ENCODE measurements at regions not wholly inside any gene's neighbourhood (a gene's known extent, or its start where the extent isn't known, plus 50 kb on each side); places are given as distances from the start of the nearest gene placed in this dataset.
"Not testable (repeated sequence)": the region's sequence is repeated elsewhere in the genome, so short reads cannot be mapped to it uniquely, and the experiment has no call there.

DNA sequence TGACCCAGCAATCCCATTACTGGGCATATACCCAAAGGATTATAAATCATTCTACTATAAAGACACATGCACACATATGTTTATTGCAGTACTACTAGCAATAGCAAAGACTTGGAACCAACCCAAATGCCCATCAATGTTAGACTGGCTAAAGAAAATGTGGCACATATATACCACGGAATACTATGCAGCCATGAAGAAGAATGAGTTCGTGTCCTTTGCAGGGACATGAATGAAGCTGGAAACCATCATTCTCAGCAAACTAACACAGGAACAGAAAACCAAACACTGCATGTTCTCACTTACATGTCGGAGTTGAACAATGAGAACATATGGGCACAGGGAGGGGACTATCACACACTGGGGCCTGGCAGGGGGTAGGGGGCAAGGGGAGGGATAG, 183.0 kb downstream of the HACE1 start:
- not testable (repeated sequence) for H3K4me3 ChIP-seq (ENCODE audit: low read length); H3K4me1 ChIP-seq (ENCODE audit: insufficient read depth, low read length); H3K27me3 ChIP-seq (ENCODE audit: insufficient read depth, low read length); H3K9me3 ChIP-seq (ENCODE audit: low read depth, low read length)

DNA sequence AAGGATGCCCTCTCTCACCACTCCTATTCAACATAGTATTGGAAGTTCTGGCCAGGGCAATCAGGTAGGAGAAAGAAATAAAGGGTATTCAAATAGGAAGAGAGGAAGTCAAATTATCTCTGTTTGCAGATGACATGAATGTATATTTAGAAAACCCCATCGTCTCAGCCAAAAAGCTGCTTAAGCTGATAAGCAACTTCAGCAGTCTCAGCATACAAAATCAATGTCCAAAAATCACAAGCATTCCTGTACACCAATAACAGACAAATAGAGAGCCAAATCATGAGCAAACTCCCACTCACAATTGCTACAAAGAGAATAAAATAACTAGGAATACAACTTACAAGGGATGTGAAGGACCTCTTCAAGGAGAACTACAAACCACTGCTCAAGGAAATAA, 184.6 kb downstream of the HACE1 start:
- not testable (repeated sequence) for H3K4me3 ChIP-seq (ENCODE audit: low read length); H3K9me3 ChIP-seq (ENCODE audit: low read depth, low read length); H3K27me3 ChIP-seq (ENCODE audit: insufficient read depth, low read length); H3K4me1 ChIP-seq (ENCODE audit: insufficient read depth, low read length)

DNA sequence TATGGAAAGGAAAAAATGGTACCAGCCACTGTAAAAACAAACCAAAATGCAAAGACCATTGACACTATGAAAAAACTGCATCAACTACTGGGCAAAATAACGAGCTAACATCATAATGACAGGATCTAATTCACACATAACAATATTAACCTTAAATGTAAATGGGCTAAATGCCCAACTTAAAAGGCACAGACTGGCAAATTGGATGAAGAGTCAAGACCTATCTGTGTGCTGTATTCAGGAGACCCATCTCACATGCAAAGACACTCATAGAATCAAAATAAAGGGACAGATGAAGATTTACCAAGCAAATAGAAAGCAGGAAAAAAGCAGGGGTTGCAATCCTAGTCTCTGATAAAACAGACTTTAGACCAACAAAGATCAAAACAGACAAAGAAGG, 186.6 kb downstream of the HACE1 start:
- not testable (repeated sequence) for H3K4me1 ChIP-seq (ENCODE audit: insufficient read depth, low read length); H3K4me3 ChIP-seq (ENCODE audit: low read length); H3K27me3 ChIP-seq (ENCODE audit: insufficient read depth, low read length); H3K9me3 ChIP-seq (ENCODE audit: low read depth, low read length)

DNA sequence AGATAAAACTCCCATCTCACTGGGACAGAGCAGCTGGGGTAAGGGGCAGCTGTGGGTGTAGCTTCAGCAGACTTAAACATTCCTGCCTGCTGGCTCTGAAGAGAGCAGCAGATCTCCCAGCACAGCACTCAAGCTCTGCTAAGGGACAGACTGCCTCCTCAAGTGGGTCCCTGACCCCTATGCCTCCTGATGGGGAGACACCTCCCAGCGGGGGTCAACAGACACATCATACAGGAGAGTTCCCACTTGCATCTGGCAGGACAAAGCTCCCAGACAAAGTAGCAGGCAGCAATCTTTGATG, 188.2 kb downstream of the HACE1 start:
- H3K4me3 ChIP-seq (ENCODE audit: low read length); H3K27me3 ChIP-seq (ENCODE audit: insufficient read depth, low read length); H3K9me3 ChIP-seq (ENCODE audit: low read depth, low read length); H3K4me1 ChIP-seq (ENCODE audit: insufficient read depth, low read length): not testable (repeated sequence)

DNA sequence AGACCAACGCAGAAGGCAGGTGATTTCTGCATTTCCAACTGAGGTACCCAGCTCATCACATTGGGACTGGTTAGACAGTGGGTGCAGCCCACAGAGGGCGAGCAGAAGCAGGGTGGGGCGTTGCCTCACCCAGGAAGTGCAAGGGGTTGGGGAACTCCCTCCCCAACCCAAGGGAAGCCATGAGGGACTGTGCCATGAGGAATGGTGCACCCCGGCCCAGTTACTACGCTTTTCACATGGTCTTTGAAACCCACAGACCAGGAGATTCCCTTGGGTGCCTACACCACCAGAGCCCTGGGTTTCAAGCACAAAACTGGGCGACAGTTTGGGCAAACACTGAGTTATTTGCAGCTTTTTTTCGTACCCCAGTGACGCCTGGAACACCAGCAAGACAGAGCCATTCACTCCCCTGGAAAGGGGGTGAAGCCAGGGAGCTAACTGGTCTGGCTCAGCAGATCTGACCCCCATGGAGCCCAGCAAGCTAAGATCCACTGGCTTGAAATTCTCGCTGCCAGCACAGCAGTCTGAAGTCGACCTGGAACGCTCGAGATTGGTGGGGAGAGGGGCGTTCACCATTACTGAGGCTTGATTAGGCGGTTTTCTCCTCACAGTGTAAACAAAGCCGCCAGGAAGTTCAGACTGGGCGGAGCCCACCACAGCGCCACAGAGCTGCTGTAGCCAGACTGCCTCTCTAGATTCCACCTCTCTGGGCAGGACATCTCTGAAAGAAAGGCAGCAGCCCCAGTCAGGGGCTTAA, 188.7 kb downstream of the HACE1 start:
- not testable (repeated sequence) for H3K9me3 ChIP-seq (ENCODE audit: low read depth, low read length); H3K27me3 ChIP-seq (ENCODE audit: insufficient read depth, low read length); H3K4me1 ChIP-seq (ENCODE audit: insufficient read depth, low read length); H3K4me3 ChIP-seq (ENCODE audit: low read length)

DNA sequence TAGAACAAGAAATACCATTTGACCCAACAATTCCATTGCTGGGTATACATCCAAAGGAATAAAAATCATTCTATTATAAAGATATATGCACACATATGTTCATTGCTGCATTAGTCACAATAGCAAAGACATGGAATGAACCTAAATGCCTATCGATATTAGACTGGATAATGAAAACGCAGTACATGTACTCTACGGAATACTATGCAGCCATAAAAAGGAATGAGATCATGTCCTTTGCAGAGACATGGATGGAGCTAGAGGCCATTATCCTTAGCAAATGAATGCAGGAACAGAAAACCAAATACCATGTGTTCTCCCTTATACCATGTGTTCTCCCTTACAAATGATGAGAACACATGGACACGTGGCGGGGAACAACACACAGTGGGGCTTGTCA, 190.2 kb downstream of the HACE1 start:
- H3K4me3 ChIP-seq (ENCODE audit: low read length) = no peak overlapping the region
- H3K9me3 ChIP-seq (ENCODE audit: low read depth, low read length) = no peaks in the 10 kb centered on the region
- no peaks in the 10 kb centered on the region for H3K27me3 ChIP-seq (ENCODE audit: insufficient read depth, low read length)
- H3K4me1 ChIP-seq (ENCODE audit: insufficient read depth, low read length) = no peaks in the 10 kb centered on the region

DNA sequence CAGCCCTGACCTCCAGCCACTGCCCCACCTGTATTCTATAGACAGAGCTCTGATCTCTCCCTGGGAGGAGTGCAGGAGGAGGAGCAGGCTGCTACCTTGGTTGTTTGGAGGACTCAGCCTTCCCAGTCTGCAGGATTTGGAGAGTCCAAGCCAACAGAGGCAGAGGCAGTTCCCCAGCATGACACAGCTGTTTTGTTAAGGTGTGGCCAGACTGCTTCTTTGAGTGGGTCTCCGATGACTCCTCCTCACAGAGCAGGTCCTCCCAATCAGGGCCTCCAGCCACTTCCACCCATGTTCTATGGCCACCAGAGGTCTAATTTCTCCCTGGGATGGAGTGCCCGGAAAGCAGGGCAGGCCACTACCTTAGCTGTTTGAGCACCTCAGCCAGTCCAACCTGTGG, 203.5 kb downstream of the HACE1 start:
- no peaks in the 10 kb centered on the region for H3K27me3 ChIP-seq (ENCODE audit: insufficient read depth, low read length)
- no peaks in the 10 kb centered on the region for H3K9me3 ChIP-seq (ENCODE audit: low read depth, low read length)
- no peak overlapping the region for H3K4me3 ChIP-seq (ENCODE audit: low read length)
- H3K4me1 ChIP-seq (ENCODE audit: insufficient read depth, low read length) = no peaks in the 10 kb centered on the region

DNA sequence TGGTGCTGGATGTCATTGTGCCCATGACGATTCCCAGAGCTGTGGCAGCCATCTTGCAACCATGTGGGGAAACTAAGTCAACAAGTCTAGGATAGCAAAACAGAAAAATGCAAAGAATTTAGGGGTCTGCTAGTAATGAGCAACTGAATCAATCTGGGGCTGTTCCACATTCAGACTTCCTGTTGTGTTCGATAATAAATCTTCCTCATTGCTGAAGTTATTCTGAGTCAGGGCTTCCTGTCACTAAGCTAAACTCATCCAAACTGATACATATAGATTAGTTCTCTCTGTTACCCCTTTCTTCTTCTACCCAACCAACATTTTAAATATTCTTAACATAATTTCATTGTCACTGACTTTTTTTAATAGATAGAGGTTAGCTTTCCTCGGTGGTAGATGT, 205.9 kb downstream of the HACE1 start:
- Histone ChIP-seq H3K27me3 (ENCODE audit: insufficient read depth, low read length) (no peaks in the 10 kb centered on the region), H3K4me3 (ENCODE audit: low read length) (no peak overlapping the region), H3K4me1 (ENCODE audit: insufficient read depth, low read length) (no peaks in the 10 kb centered on the region), H3K9me3 (ENCODE audit: low read depth, low read length) (no peaks in the 10 kb centered on the region)

DNA sequence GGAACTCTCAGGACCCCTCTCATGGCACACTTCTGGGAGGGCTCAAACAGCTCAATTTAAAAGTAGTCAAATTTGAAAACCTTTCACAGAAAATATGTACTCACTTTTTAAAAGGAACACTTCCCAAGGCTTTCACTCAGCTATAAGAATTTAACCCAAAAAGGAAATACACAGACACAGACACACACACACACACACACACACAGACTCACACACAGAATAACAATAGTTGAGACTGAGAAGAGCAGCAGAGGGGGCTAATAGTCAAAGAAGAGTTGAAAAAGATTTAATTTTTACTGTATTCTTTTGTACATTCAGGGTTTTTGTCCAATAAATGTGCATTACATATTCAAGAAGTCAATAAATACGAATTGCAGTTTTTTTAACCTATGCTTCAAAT, 211.4 kb downstream of the HACE1 start:
- no peak overlapping the region for H3K4me3 ChIP-seq (ENCODE audit: low read length)
- no peaks in the 10 kb centered on the region for H3K4me1 ChIP-seq (ENCODE audit: insufficient read depth, low read length)
- no peaks in the 10 kb centered on the region for H3K9me3 ChIP-seq (ENCODE audit: low read depth, low read length)
- H3K27me3 ChIP-seq (ENCODE audit: insufficient read depth, low read length) = no peaks in the 10 kb centered on the region

DNA sequence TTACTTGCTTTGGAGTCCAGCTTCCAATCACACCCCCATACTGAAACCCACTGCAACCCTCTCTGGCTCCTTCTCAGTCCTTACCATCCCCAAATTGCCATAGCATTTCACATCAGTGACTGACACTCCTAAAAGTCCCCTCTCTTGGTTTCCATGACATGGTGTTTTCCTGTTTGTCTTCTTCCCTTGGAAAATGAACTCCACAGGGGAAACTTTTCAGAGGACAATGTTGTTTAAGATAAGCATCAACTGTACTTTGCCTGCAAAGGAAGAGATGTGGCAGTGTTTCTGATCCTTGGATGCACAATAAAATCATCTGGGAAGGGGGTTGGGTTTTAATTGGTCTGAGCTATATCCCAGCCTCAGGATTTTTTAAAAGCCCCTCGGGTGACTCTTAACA, 214.9 kb downstream of the HACE1 start:
- H3K4me1 ChIP-seq (ENCODE audit: insufficient read depth, low read length) = peaks cover 10% of the 10 kb centered on the region
- no peaks in the 10 kb centered on the region for H3K27me3 ChIP-seq (ENCODE audit: insufficient read depth, low read length)
- no peaks in the 10 kb centered on the region for H3K9me3 ChIP-seq (ENCODE audit: low read depth, low read length)
- H3K4me3 ChIP-seq (ENCODE audit: low read length) = no peak overlapping the region

DNA sequence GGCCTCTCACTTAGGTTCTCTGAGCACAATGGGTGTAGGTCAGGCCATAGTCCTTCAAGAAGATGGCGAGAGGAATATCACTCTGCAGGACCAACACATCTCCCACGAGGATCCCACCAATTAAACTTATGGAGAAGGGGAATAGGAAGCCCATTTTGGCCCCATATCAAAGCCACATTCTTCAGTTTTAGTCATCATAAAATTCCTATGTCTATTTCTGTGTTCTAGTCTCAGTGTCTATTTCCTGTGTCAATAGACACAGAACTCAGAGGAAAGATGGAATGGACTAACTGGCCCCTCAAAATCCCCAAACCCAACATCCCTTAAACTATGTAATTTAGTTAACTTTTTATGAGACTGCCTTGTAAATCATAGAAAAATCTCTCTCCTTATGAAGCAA, 216.8 kb downstream of the HACE1 start:
- no peaks in the 10 kb centered on the region for H3K9me3 ChIP-seq (ENCODE audit: low read depth, low read length)
- no peaks in the 10 kb centered on the region for H3K27me3 ChIP-seq (ENCODE audit: insufficient read depth, low read length)
- peaks cover 20% of the 10 kb centered on the region for H3K4me1 ChIP-seq (ENCODE audit: insufficient read depth, low read length)
- no peak overlapping the region for H3K4me3 ChIP-seq (ENCODE audit: low read length)

DNA sequence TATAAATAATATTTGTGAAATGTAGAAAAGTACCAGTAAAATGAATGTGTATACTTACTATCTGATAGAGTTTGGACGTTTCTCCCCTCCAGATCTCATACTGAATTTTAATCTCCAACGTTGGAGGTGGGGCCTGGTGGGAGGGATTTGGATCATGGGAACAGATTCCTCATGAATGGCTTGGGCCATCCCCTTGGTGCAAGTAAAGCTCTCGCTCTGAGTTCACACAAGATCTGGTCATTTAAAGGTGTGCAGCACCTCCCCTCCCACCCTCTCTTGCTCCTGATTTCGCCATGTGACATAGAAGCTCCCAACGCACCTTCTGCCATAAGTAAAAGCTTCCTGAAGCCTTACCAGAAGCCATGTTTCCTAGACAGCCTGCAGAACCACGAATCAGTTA, 219.0 kb downstream of the HACE1 start:
- no peak overlapping the region for H3K4me3 ChIP-seq (ENCODE audit: low read length)
- no peaks in the 10 kb centered on the region for H3K27me3 ChIP-seq (ENCODE audit: insufficient read depth, low read length)
- no peaks in the 10 kb centered on the region for H3K9me3 ChIP-seq (ENCODE audit: low read depth, low read length)
- H3K4me1 ChIP-seq (ENCODE audit: insufficient read depth, low read length) = peaks cover 20% of the 10 kb centered on the region

DNA sequence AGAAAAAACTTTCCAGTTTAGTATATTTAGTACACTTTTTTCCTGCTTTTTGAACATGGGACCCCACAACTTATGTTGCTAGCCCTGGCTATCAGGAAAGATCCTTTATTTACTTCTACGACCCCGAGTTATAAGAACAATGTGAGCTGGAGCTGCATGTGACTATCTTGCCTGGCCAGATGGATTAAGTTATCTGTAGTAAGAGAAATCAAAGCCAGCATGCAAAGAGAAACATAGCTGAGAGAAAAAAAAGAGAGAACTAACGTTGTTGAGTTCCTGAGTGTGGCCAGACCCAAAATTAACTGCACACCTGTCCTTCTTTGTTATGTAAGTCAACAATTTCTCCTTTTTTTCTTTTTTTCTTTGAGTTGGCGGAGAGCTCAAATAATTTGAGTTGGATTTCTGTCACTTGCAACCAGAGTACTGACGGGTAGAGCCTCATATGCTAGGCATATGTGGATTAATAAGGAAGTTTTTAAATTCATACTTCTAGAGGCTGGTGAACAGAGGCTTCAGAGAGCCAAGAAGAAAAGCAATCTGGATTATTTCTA, 219.5 kb downstream of the HACE1 start:
- Histone ChIP-seq H3K4me1 (ENCODE audit: insufficient read depth, low read length) (peaks cover 20% of the 10 kb centered on the region), H3K4me3 (ENCODE audit: low read length) (no peak overlapping the region), H3K9me3 (ENCODE audit: low read depth, low read length) (no peaks in the 10 kb centered on the region), H3K27me3 (ENCODE audit: insufficient read depth, low read length) (no peaks in the 10 kb centered on the region)

DNA sequence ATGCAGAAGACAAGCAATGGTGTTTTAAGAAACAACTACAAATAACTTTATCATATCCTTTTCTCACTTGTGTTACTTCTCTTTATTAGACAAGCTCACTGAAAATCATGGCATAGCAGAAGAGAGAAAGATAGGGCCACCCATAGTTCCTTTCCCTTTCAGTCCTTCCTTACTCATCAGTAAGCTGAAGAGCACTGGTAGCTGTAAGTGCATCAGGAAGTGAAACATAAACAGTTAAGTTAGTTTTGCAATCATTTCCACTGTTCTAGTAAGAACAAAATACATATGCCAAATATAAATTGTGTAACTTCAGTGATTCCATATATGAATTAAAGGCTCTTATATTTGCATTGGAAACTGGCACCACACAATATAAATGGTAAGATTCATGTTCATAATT, 220.1 kb downstream of the HACE1 start:
- Histone ChIP-seq H3K4me1 (ENCODE audit: insufficient read depth, low read length) (peaks cover 20% of the 10 kb centered on the region), H3K27me3 (ENCODE audit: insufficient read depth, low read length) (no peaks in the 10 kb centered on the region), H3K4me3 (ENCODE audit: low read length) (no peak overlapping the region), H3K9me3 (ENCODE audit: low read depth, low read length) (no peaks in the 10 kb centered on the region)

DNA sequence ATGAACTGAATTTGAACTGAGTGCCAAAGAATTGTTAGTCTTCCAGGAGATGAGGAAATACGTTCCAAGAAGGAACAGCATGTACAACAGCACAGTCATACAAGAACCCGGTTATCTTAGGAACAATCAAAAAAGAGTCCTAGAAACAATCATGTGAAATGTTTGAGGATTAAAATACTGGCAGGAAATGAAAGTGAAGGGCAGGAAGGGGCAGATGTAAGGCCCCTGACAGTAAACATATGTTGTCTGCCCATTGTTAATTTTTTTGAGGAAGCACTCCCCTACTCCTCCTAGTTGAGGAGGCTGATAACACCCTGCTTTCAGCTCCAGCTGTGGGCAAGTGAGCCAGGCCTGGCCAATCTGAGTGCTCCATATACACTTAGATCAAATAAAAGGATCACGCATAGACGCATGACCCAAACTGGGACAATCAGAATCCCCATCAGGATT, 220.9 kb downstream of the HACE1 start:
- Histone ChIP-seq H3K4me3 (ENCODE audit: low read length) (no peak overlapping the region), H3K9me3 (ENCODE audit: low read depth, low read length) (no peaks in the 10 kb centered on the region), H3K27me3 (ENCODE audit: insufficient read depth, low read length) (no peaks in the 10 kb centered on the region), H3K4me1 (ENCODE audit: insufficient read depth, low read length) (peaks cover 20% of the 10 kb centered on the region)

DNA sequence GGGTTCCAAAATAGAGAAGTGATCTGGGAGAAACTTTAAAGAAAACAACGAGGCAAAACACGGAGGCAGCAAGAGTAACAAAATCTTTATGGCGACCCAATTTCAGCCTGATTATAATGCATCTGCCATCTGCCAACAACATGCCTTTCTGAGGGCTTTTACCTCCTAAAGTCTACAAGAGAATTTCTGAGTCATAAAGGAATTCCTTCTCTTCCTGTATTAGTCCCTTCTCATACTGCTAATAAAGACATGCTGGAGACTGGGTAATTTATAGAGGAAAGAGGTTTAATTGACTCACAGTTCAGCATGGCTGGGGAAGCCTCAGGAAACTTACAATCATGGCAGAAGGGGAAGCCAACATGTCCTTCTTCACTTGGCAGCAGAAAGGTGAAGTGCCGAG, 226.6 kb downstream of the HACE1 start:
- Histone ChIP-seq H3K27me3 (ENCODE audit: insufficient read depth, low read length) (no peaks in the 10 kb centered on the region), H3K4me1 (ENCODE audit: insufficient read depth, low read length) (no peaks in the 10 kb centered on the region), H3K4me3 (ENCODE audit: low read length) (no peak overlapping the region), H3K9me3 (ENCODE audit: low read depth, low read length) (no peaks in the 10 kb centered on the region)

All from mononuclear cell (primary cell).